Spleen (tissue), 11 donors: ENCODE measurements at regions not wholly inside any gene's neighbourhood (a gene's known extent, or its start where the extent isn't known, plus 50 kb on each side); places are given as distances from the start of the nearest gene placed in this dataset.

Source experiments
- DNase-seq: peaks from one replicate; pipeline ENCODE4 v3.0.0-alpha.2; 2020
- H3K27ac ChIP-seq, 8 donors: fragments of 200-600 bp; sonication (generic) in 7 of 8; 1 replicate in 4 of 8; 2 replicates in 4 of 8; pipeline versions ENCODE4 v1.5.0 to v1.8.0; 2016 to 2021; ENCODE audit warnings: inconsistent platforms in 4 of 8, mild to moderate bottlenecking in 4 of 8, moderate library complexity in 1 of 8
- H3K27me3 ChIP-seq, 7 donors: fragments of 200-600 bp; sonication (generic) in 6 of 7; replicated peaks in 1 of 7; 1 replicate in 4 of 7; 2 replicates in 3 of 7; pipeline versions ENCODE4 v1.5.0 to v1.8.0; 2016 to 2021; ENCODE audit warnings: inconsistent platforms in 3 of 7, mild to moderate bottlenecking in 1 of 7
- H3K36me3 ChIP-seq, 6 donors: fragments of 200-600 bp; sonication (generic) in 5 of 6; 1 replicate in 4 of 6; 2 replicates in 2 of 6; pipeline versions ENCODE4 v1.5.0 to v1.8.0; 2016 to 2021; ENCODE audit warnings: inconsistent platforms in 2 of 6
- H3K4me1 ChIP-seq, 6 donors: fragments of 200-600 bp; sonication (generic) in 5 of 6; 1 replicate in 3 of 6; 2 replicates in 3 of 6; pipeline versions ENCODE4 v1.5.0 to v1.8.0; 2016 to 2021; ENCODE audit warnings: inconsistent platforms in 3 of 6
- H3K4me3 ChIP-seq, 8 donors: fragments of 200-600 bp; sonication (generic) in 7 of 8; 1 replicate in 4 of 8; 2 replicates in 4 of 8; pipeline versions ENCODE4 v1.5.0 to v1.8.0; 2016 to 2021; ENCODE audit warnings: inconsistent platforms in 4 of 8, mild to moderate bottlenecking in 4 of 8, moderate library complexity in 2 of 8
- H3K9me3 ChIP-seq, 8 donors: fragments of 200-600 bp; sonication (generic) in 7 of 8; 1 replicate in 4 of 8; 2 replicates in 4 of 8; pipeline versions ENCODE4 v1.5.0 to v1.8.0; 2016 to 2021; ENCODE audit warnings: inconsistent platforms in 4 of 8
- POLR2A ChIP-seq, 3 donors: fragments of 450-650 bp; IDR thresholded peaks; one replicate each; pipeline ENCODE4 v1.5.1; 2017; ENCODE audit warnings: antibody characterized with exemption in 3 of 3, mild to moderate bottlenecking in 1 of 3
- POLR2AphosphoS5 ChIP-seq, 3 donors: sonication (generic); formaldehyde crosslinking; IDR thresholded peaks; one replicate each; pipeline ENCODE4 v1.5.1; 2017; ENCODE audit warnings: antibody characterized with exemption in 3 of 3
- WGBS, 5 donors: extraction: QIAGEN DNeasy Blood & Tissue Kit in 3 of 5; methylation state at CpG; one replicate each; pipeline versions ENCODE4 v1.1.5 to v1.1.7; 2013 to 2018; 5-methylcytosine and 5-hydroxymethylcytosine counted together
- intact Hi-C: fragments of 100-400 bp; cut with DNase I; formaldehyde crosslinking; loops from one replicate; pipeline ENCODE4 v1.15.0; 2023; ENCODE audit warnings: low total_unique reads
- TF ChIP-seq, protein P1 (sequence below), 11 experiments: fragments of 200-600 bp in 7 of 11; fragments of 450-650 bp in 4 of 11; sonication (generic) in 4 of 11; IDR thresholded peaks in 8 of 11; conservative IDR thresholded peaks in 3 of 11; 1 replicate in 7 of 11; 2 replicates in 4 of 11; pipeline versions ENCODE4 v1.4.0 to v1.8.0; 2016 to 2021; ENCODE audit warnings: antibody characterized with exemption in 11 of 11, inconsistent platforms in 4 of 11, mild to moderate bottlenecking in 1 of 11
- donor health status: healthy with polysubstance abuse.
- donor health status: DM: no; HTN: no; CAD: no; lungs with moderate emphysema.
- donor health status: DM: no; HTN: no; CAD: no.
- donor health status: Bipolar disorder and iron deficiency.
- donor health status: healthy.
- donor health status: DM: no; HTN: no; CAD: no.
- donor health status: DM: yes; HTN: yes; CAD: no.

DNA sequence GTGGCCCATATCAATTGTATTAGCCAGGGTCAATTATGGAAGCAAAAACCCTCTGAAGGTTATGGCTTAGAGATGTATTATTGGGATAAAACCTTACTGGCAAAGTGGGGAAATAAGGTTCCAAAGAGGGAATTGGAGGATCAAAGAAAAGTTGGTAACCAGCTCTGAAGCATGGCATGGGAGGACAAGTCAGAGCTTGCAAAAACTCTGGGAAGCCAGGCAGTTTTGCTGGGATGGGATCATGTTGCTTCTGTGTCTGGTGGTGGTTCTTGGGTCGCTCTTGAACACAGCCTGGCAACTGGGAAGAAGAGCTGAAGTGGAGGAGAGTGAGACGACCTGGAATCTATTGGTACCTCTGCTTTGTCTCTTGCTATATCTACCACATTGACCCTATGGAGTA is 162.6 kb downstream of the PMAIP1 start:
- peaks cover 0 to 6% (median 0%) of the 10 kb centered on the region in 7 donors for H3K27me3 ChIP-seq
- H3K9me3 ChIP-seq, result no peaks in the 10 kb centered on the region
- H3K4me1 ChIP-seq, result no peaks in the 10 kb centered on the region
- DNase-seq, result no peak
- H3K4me3 ChIP-seq, result no peak overlapping the region
- no peak for TF ChIP-seq POLR2AphosphoS5 (IDR thresholded peaks at IDR 0.05)
- TF ChIP-seq, protein P1, sequence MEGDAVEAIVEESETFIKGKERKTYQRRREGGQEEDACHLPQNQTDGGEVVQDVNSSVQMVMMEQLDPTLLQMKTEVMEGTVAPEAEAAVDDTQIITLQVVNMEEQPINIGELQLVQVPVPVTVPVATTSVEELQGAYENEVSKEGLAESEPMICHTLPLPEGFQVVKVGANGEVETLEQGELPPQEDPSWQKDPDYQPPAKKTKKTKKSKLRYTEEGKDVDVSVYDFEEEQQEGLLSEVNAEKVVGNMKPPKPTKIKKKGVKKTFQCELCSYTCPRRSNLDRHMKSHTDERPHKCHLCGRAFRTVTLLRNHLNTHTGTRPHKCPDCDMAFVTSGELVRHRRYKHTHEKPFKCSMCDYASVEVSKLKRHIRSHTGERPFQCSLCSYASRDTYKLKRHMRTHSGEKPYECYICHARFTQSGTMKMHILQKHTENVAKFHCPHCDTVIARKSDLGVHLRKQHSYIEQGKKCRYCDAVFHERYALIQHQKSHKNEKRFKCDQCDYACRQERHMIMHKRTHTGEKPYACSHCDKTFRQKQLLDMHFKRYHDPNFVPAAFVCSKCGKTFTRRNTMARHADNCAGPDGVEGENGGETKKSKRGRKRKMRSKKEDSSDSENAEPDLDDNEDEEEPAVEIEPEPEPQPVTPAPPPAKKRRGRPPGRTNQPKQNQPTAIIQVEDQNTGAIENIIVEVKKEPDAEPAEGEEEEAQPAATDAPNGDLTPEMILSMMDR (IDR thresholded peaks at IDR 0.05 in 8 of 11, conservative IDR thresholded peaks at IDR 0.05 in 3 of 11), result no peak
- TF ChIP-seq POLR2A (IDR thresholded peaks at IDR 0.05), result no peak
- 57 to 75% (median 63%) methylated on average over 2 of the region's 2 CpGs for WGBS, 5 donors
- intact Hi-C loops, result no loop called here
- no peaks in the 10 kb centered on the region for H3K36me3 ChIP-seq
- no peak overlapping the region for H3K27ac ChIP-seq

- Histone ChIP-seq H3K27me3 (peaks cover 0 to 6% (median 0%) of the 10 kb centered on the region in 7 donors), H3K27ac (no peak overlapping the region), H3K36me3 (no peaks in the 10 kb centered on the region), H3K4me3 (no peak overlapping the region), H3K4me1 (no peaks in the 10 kb centered on the region), H3K9me3 (no peaks in the 10 kb centered on the region)
- no peak for DNase-seq
- intact Hi-C loops, result no loop called here
- 83 to 92% (median 90%) methylated on average over 3 of the region's 3 CpGs for WGBS, 5 donors
- TF ChIP-seq, protein P1 (IDR thresholded peaks at IDR 0.05 in 8 of 11, conservative IDR thresholded peaks at IDR 0.05 in 3 of 11), result no peak
- TF ChIP-seq POLR2A (IDR thresholded peaks at IDR 0.05) (no peak), POLR2AphosphoS5 (IDR thresholded peaks at IDR 0.05) (no peak)
These were observed 160.8 kb downstream of the PMAIP1 start for GRCh38 chr18:60060578-60060977.

DNA sequence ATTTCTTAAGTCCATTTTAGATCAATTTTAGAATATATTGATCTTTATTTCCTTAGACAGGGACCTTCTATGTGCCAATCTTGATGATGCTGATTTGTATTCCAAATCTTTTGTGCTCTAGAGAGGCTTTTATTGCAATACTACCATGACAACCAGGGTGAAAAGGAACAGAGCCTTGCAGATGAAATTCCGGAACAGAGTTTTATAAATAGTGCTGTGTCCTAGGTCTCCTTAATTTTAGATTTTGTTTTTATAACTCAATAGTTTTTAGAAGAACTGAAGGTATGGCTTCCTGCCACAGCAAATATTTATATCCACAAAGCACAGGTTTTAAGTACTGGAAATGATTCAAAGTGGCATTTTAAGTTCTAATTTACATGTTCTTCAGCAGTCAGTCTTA is 160.2 kb downstream of the PMAIP1 start:
- TF ChIP-seq POLR2AphosphoS5 (IDR thresholded peaks at IDR 0.05) (no peak), POLR2A (IDR thresholded peaks at IDR 0.05) (no peak)
- TF ChIP-seq, protein P1 (IDR thresholded peaks at IDR 0.05 in 8 of 11, conservative IDR thresholded peaks at IDR 0.05 in 3 of 11), result no peak

DNA sequence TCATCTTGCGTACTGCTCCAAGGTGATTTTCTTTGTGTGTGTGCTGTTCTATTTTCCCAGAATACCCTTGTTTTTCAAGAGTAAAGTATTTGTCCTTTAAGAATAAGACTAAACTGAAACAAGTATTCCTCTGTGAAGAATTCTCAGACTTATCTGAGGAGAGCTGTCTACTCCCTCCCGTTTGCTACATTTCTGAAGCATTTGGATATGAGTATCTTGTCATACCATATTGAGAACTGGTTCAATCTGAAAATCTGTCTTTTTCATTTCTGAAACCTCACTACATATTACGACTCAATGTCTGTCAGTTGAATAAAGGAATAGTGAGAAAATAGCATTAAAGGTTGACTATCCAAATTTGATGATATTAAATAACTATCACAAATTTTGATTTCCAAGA is 159.4 kb downstream of the PMAIP1 start:
- H3K36me3 ChIP-seq, result no peaks in the 10 kb centered on the region
- DNase-seq, result no peak
- no peak overlapping the region for H3K4me3 ChIP-seq
- H3K4me1 ChIP-seq, result no peaks in the 10 kb centered on the region
- intact Hi-C loops, result no loop called here
- peaks cover 0 to 6% (median 0%) of the 10 kb centered on the region in 7 donors for H3K27me3 ChIP-seq
- TF ChIP-seq, protein P1 (IDR thresholded peaks at IDR 0.05 in 8 of 11, conservative IDR thresholded peaks at IDR 0.05 in 3 of 11), result no peak
- TF ChIP-seq POLR2AphosphoS5 (IDR thresholded peaks at IDR 0.05) (no peak), POLR2A (IDR thresholded peaks at IDR 0.05) (no peak)
- no peaks in the 10 kb centered on the region for H3K9me3 ChIP-seq
- WGBS, 5 donors, result 68 to 89% (median 77%) methylated on average over 3 of the region's 3 CpGs
- H3K27ac ChIP-seq, result no peak overlapping the region

More for the DNA sequence above, 160.2 kb downstream of the PMAIP1 start:
- no peaks in the 10 kb centered on the region for H3K36me3 ChIP-seq
- H3K27me3 ChIP-seq, result peaks cover 0 to 6% (median 0%) of the 10 kb centered on the region in 7 donors
- no peaks in the 10 kb centered on the region for H3K4me1 ChIP-seq
- intact Hi-C loops, result no loop called here
- H3K27ac ChIP-seq, result no peak overlapping the region
- 80 to 91% (median 88%) methylated on average over 1 of the region's 1 CpG for WGBS, 5 donors
- H3K9me3 ChIP-seq, result no peaks in the 10 kb centered on the region
- H3K4me3 ChIP-seq, result no peak overlapping the region
- no peak for DNase-seq
